Activated B cell treated with CpG ODN at 0.5 μM for 24 hours (primary cell): ENCODE measurements at regions not wholly inside any gene's neighbourhood (a gene's known extent, or its start where the extent isn't known, plus 50 kb on each side); places are given as distances from the start of the nearest gene placed in this dataset.

Experiments used
- ATAC-seq: fragments of 200-7000 bp; cut with Tn5 transposase; one replicate; pipeline ENCODE4 v1.10.0; 2021; ENCODE audit warnings: low read depth, mild to moderate bottlenecking, moderate library complexity
- CTCF ChIA-PET: fragments of 350-600 bp; sonication (Branson Sonifier 250); formaldehyde crosslinking; loops from one replicate; lab custom pipeline; 2021; ENCODE audit warnings: antibody characterized with exemption; lab: Charles Lee
- POLR2A ChIA-PET: fragments of 350-600 bp; sonication (Branson Sonifier 250); formaldehyde crosslinking; loops from one replicate; lab custom pipeline; 2021; ENCODE audit warnings: antibody characterized with exemption; lab: Charles Lee
- DNase-seq: peaks from one replicate; pipeline ENCODE4 v3.0.0; 2022
- H3K27ac Mint-ChIP-seq: one replicate; pipeline ENCODE4 v1.8.0; 2020; ENCODE audit warnings: mixed read lengths
- H3K27me3 Mint-ChIP-seq: one replicate; pipeline ENCODE4 v1.8.0; 2021; ENCODE audit warnings: mixed read lengths
- H3K36me3 Mint-ChIP-seq: one replicate; pipeline ENCODE4 v1.8.0; 2021; ENCODE audit warnings: low read depth, mixed read lengths
- H3K4me1 Mint-ChIP-seq: one replicate; pipeline ENCODE4 v1.8.0; 2021; ENCODE audit warnings: mixed read lengths
- H3K4me3 Mint-ChIP-seq: one replicate; pipeline ENCODE4 v1.8.0; 2020; ENCODE audit warnings: mild to moderate bottlenecking, mixed read lengths
- H3K9me3 Mint-ChIP-seq: one replicate; pipeline ENCODE4 v1.8.0; 2020; ENCODE audit warnings: mixed read lengths
- CTCF ChIP-seq: fragments of 200-600 bp; IDR thresholded peaks from one replicate; pipeline ENCODE4 v1.8.0; 2022; ENCODE audit warnings: antibody characterized with exemption, mild to moderate bottlenecking
- intact Hi-C: fragments of 100-400 bp; cut with micrococcal nuclease; formaldehyde crosslinking; loops from one replicate; pipeline ENCODE4 v1.15.1; 2024

GRCh38 chr10:2584385-2584784 is 483.0 kb upstream of the PFKP start:
- H3K36me3 Mint-ChIP-seq, result no peaks in the 10 kb centered on the region
- no peaks in the 10 kb centered on the region for H3K9me3 Mint-ChIP-seq
- H3K4me3 Mint-ChIP-seq, result no peak overlapping the region
- H3K27me3 Mint-ChIP-seq, result no peaks in the 10 kb centered on the region
- H3K27ac Mint-ChIP-seq, result no peak overlapping the region
- TF ChIP-seq CTCF, result no peak
- no peak for DNase-seq
- no peaks in the 10 kb centered on the region for H3K4me1 Mint-ChIP-seq
- ATAC-seq, result no peak
- intact Hi-C loops, result no loop called here
- ChIA-PET POLR2A (no interaction called here), CTCF (no interaction called here)

GRCh38 chr10:2576892-2577291 is 490.5 kb upstream of the PFKP start:
- no peaks in the 10 kb centered on the region for H3K9me3 Mint-ChIP-seq
- TF ChIP-seq CTCF, result no peak
- no peak for DNase-seq
- CTCF ChIA-PET, result no interaction called here
- no peaks in the 10 kb centered on the region for H3K4me1 Mint-ChIP-seq
- ATAC-seq, result no peak
- H3K27me3 Mint-ChIP-seq, result no peaks in the 10 kb centered on the region
- intact Hi-C loops, result no loop called here
- no peaks in the 10 kb centered on the region for H3K36me3 Mint-ChIP-seq
- H3K27ac Mint-ChIP-seq, result no peak overlapping the region
- no peak overlapping the region for H3K4me3 Mint-ChIP-seq
- POLR2A ChIA-PET, result no interaction called here

- no peaks in the 10 kb centered on the region for H3K9me3 Mint-ChIP-seq
- ChIA-PET CTCF (no interaction called here), POLR2A (no interaction called here)
- H3K36me3 Mint-ChIP-seq, result no peaks in the 10 kb centered on the region
- no peak for DNase-seq
- no peaks in the 10 kb centered on the region for H3K4me1 Mint-ChIP-seq
- no peak overlapping the region for H3K4me3 Mint-ChIP-seq
- no peak for TF ChIP-seq CTCF
- H3K27me3 Mint-ChIP-seq, result no peaks in the 10 kb centered on the region
- intact Hi-C loops, result no loop called here
- no peak overlapping the region for H3K27ac Mint-ChIP-seq
- no peak for ATAC-seq
These were observed 491.9 kb upstream of the PFKP start for GRCh38 chr10:2575460-2575859.

GRCh38 chr10:2572611-2573010 is 494.7 kb upstream of the PFKP start:
- CTCF ChIA-PET, result no interaction called here
- no peak for TF ChIP-seq CTCF
- no peaks in the 10 kb centered on the region for H3K36me3 Mint-ChIP-seq
- no peaks in the 10 kb centered on the region for H3K9me3 Mint-ChIP-seq
- no peak overlapping the region for H3K27ac Mint-ChIP-seq
- no peaks in the 10 kb centered on the region for H3K4me1 Mint-ChIP-seq
- POLR2A ChIA-PET, result no interaction called here
- intact Hi-C loops, result no loop called here
- ATAC-seq, result no peak
- no peak overlapping the region for H3K4me3 Mint-ChIP-seq
- DNase-seq, result no peak
- H3K27me3 Mint-ChIP-seq, result no peaks in the 10 kb centered on the region

GRCh38 chr10:2556883-2557282 is 510.5 kb upstream of the PFKP start:
- Mint-ChIP-seq H3K9me3 (no peaks in the 10 kb centered on the region), H3K36me3 (no peaks in the 10 kb centered on the region), H3K27ac (no peak overlapping the region), H3K27me3 (peaks cover 2% of the 10 kb centered on the region), H3K4me1 (no peaks in the 10 kb centered on the region), H3K4me3 (no peak overlapping the region)
- no peak for DNase-seq
- intact Hi-C loops, result no loop called here
- TF ChIP-seq CTCF, result no peak
- CTCF ChIA-PET, result no interaction called here
- POLR2A ChIA-PET, result no interaction called here
- ATAC-seq, result no peak
